ENCODE measurements at regions not wholly inside any gene's neighbourhood (a gene's known extent, or its start where the extent isn't known, plus 50 kb on each side); places are given as distances from the start of the nearest gene placed in this dataset.

- no peak for TF ChIP-seq CTCF (IDR thresholded peaks at IDR 0.05; ENCODE audit: insufficient read depth, low read depth, low read length)
- no peak for DNase-seq (ENCODE audit: low read depth)
- H3K4me3 ChIP-seq (ENCODE audit: low read depth, low read length) = no peak overlapping the region
Measured at GRCh38 chr11:45073685-45074141, 72.7 kb upstream of the PRDM11 start.

- TF ChIP-seq CTCF (IDR thresholded peaks at IDR 0.05; ENCODE audit: insufficient read depth, low read depth, low read length) = no peak
- DNase-seq (ENCODE audit: low read depth) = no peak
- no peak overlapping the region for H3K4me3 ChIP-seq (ENCODE audit: low read depth, low read length)
Measured at GRCh38 chr11:45075519-45075918, 70.9 kb upstream of the PRDM11 start.

GRCh38 chr11:45075952-45076351 lies 70.5 kb upstream of the PRDM11 start:
- TF ChIP-seq CTCF (IDR thresholded peaks at IDR 0.05; ENCODE audit: insufficient read depth, low read depth, low read length) = no peak
- no peak for DNase-seq (ENCODE audit: low read depth)
- no peak overlapping the region for H3K4me3 ChIP-seq (ENCODE audit: low read depth, low read length)

- no peak for DNase-seq (ENCODE audit: low read depth)
- no peak for TF ChIP-seq CTCF (IDR thresholded peaks at IDR 0.05; ENCODE audit: insufficient read depth, low read depth, low read length)
- H3K4me3 ChIP-seq (ENCODE audit: low read depth, low read length) = no peak overlapping the region
Measured at GRCh38 chr11:45076761-45077160, 69.7 kb upstream of the PRDM11 start.

- no peak overlapping the region for H3K4me3 ChIP-seq (ENCODE audit: low read depth, low read length)
- TF ChIP-seq CTCF (IDR thresholded peaks at IDR 0.05; ENCODE audit: insufficient read depth, low read depth, low read length) = no peak
- peak; percentile 50 for DNase-seq (ENCODE audit: low read depth)
Measured at GRCh38 chr11:45078236-45079074, 68.0 kb upstream of the PRDM11 start.

- no peak for TF ChIP-seq CTCF (IDR thresholded peaks at IDR 0.05; ENCODE audit: insufficient read depth, low read depth, low read length)
- DNase-seq (ENCODE audit: low read depth) = peak; percentile 22
- H3K4me3 ChIP-seq (ENCODE audit: low read depth, low read length) = no peak overlapping the region
Measured at GRCh38 chr11:45079075-45079444, 67.4 kb upstream of the PRDM11 start.

GRCh38 chr11:45079567-45079942 lies 66.9 kb upstream of the PRDM11 start:
- TF ChIP-seq CTCF (IDR thresholded peaks at IDR 0.05; ENCODE audit: insufficient read depth, low read depth, low read length) = no peak
- DNase-seq (ENCODE audit: low read depth) = no peak
- no peak overlapping the region for H3K4me3 ChIP-seq (ENCODE audit: low read depth, low read length)
